ENCODE measurements at regions not wholly inside any gene's neighbourhood (a gene's known extent, or its start where the extent isn't known, plus 50 kb on each side); places are given as distances from the start of the nearest gene placed in this dataset.

DNA sequence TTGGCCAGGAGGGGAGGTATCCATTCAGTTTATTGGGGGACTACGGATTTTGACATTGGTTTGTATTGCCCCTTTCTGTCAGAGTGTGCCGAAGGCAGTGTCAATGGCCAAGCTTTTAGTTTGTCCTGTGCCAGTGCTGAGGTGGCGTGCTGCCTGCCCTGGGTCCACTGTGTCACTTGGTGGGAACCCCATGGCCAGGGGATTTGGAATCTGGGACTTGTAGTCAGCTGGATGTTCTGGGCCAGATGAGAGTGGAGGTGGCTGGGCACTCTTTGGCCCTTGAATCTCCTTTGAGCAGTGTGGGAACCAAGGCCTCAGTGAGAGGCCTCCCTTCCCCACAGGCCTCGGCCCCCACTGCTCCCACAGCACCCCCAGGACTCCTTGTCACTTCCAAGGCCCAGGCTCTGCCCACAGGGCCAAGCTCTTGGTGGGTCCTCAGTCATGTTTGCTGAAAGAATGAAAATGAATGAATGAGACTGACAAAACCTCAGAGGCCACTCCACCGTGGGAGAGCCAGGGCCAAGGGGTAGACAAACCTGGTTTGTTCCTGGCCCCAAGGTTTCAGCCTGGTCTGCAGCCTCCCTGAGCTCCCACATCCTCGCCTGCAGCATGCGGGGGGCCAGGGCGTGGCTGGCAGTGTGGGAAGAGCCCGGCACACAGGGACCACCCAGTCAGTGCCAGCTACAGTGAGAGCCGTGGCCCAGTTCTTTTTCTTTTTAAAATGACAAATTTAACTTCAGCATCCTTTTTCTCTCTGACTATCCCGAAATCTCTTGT lies 412.2 kb downstream of the MATN1 start:
- DNase-seq: no peak

DNA sequence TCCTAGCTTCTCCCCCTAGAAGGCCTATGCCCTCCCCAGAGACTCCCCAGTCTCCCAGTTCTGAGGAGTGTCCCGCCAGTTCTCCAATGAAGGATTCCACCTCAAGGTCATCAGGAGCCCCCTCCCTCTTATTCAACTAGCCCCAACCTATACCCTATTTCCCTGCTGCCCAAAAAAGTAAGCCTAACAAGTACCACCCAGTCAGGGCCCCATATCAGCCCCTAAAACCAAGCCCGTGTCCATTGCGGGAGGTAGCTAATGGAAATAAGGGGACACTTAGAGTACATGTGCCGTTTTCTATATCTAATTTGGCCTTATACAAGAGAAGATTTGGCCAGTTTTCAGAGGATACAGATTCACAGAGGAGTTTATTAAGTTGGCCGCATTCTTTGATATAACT lies 416.2 kb downstream of the MATN1 start:
- DNase-seq: no peak

DNA sequence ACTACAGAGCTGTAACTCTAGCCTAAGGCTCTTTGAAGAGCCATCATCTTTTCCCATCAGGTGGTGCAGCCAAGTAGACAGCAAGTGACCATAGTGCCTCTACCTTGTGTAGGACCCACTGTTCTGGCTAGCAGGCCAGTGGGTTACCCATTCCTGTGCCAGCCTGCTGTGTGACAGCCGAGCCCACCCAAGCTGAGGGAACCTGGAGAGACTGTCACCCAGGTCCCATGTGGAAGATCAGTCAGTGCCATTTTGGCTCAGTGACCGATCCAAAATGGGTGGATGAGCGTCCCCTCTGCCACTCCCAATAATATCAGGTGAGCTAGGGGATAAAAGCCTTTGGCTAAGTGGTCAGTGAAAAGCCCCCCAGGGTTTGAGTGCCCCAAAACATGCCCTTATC lies 417.9 kb downstream of the MATN1 start:
- no peak for DNase-seq

DNA sequence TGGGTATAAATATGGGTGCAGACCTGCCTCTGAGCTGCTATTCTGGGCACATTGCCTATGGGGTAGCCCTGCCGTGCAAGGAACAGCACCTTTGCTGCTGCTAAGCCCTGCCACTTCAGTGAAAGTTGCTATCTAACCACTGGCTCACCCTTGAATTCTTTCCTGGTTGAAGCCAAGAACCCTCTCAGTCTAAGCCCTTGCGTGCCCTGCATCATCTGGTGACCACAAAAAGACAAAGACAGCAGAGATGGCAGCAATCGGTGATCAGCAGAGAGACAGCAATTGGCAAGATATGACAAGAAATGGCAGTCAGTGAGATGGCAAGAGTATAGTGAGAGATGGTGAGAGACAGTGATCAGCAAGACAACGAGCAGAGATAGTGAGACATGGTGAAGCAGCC lies 418.3 kb downstream of the MATN1 start:
- DNase-seq: no peak

DNA sequence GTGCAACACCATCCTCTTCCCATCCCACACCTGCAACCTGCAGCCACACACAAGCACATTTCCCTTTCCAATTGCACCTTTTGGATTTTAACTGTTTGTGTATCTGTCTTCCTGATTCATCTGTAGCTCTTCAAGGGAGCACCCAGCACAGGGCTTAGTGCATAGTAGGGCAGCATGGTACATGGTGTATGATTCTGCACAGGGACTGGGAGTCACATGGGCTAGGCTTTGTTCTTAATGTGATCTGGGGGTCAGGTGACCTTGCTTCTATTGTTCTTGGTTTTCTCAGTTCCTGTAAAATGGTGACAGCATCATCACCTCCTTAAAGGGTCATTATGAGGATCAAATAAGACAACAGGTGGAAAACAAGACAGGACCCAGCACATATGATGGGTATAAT lies 419.3 kb downstream of the MATN1 start:
- DNase-seq: no peak

DNA sequence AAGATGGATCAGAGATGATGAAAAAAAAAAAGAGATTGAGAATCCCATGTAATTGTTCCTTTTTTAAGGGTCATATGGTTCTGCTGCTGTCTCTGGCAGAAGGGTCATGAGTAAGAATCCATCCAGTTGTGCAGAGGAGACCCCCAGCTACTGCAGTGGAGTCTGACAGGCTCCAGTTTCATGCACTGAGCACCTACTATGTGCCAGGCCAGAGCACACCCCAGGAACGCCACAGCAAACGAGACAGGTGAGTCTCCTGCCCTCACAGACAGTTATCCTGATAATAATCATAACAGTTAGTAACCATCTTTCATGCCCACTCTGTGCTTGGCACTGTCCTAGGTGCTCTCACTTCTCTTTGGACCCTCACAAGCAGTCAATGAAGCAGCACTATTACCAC lies 420.0 kb downstream of the MATN1 start:
- no peak for DNase-seq

DNA sequence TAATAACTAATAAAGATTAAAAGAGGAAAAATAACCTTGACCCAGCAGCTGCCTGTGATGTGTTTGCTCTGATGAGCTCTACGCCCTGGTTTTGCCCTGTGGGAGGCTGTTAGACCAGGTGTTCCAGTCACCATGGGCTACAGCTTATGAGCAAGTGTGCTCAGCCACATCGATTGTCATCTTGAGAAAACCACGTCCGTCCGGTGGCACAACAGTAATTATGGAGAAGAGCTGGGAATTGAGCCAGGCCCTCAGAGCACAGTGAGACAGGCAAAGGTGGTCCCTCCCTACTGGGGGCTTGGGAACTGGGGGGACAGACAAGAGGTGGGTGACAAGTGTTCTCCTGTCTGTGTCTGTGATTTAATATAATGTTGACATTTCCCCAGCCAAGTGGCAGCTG lies 420.5 kb downstream of the MATN1 start:
- peak; percentile 93 to 95 for DNase-seq

DNA sequence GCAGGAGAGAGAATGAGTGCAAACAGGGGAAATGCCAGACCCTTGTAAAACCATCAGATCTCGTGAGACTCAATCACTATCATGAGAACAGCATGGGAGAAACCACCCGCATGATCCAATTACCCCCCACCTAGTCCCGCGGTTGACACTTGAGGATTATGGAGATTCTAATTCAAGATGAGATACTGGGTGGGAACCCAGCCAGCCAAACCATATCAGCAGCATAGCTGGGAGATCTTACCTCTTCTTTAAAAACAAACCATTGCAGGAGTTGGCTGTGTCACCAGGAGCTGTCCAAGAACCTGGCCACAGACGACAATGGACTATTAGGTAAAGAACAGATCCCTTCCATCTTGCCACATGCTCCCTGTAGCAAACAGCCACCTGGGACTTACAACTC lies 422.7 kb downstream of the MATN1 start:
- no peak for DNase-seq

DNA sequence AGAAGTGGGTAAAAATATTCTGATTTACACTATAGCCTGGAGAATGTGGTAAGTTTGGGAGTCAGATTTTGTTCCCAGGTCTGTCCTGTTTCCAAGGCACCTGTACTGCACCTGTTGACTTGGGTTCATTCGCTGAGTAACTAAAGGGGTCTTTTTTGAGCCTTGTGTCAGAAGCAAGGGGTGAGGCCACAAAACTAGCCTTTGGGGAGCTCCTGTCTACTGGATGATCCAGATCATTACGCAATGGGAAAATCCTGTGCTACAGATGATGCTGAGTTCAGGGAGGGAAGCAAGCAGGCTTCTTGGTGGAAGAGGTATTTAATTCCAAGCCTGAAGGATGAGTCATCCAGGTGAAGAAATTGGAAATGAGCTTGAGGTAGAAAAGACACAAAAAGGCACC lies 424.0 kb downstream of the MATN1 start:
- DNase-seq: no peak

DNA sequence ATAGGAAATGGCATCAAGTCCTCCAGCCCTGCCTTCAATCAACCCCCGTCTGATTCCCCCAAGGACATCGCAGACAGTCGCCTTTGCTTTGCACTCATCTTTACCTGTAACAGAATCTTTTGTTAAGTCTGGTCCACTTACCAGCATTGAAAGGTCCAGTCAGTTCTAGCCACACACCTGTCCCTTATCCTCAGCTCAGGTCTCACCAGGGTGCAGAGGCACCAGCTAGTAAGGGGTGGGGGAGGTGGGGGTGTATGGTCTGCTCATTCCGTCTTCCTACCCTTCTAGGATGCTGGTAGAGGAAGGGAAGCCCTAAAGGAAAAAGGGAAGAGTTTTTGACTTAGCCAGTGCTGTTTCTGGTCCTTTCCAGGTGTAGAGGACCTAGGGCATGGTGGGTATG lies 427.7 kb downstream of the MATN1 start:
- no peak for DNase-seq

DNA sequence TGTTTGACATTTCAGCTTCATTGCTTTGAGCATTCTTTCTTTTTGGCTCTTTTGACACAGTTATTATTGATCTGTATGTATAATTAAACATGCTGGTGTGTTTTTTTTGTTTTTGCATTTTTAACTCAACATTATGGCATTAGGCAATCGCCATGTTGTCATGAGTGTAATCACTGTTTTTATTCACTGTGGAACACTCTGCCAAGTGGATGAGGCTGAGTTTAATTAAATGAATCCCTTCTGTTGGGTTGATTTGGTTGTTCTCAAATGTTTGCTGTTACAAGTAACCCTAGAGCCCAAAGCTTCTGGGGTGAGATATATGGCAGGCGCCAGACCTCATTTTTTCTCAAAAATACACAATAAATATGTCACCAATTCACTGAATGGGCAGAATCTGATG lies 428.1 kb downstream of the MATN1 start:
- DNase-seq: no peak

DNA sequence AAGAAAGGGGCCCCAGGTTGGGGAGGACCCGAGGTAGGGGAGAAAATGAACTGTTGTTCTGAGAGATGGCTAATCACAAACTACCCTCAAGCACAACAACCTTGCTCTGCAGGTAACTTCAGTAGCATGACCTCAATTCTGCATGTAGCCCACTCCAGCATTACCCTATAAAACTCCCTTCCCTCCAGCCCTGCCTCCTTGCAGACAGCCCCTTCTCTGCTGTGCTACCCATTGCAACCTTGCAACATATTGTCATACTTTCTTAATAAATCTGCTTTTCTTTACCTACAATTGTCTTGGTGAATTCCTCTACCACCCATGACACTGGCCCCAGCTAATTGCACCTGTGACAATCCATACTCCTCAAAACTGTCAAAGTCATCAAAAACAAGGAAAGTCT lies 428.9 kb downstream of the MATN1 start:
- DNase-seq: no peak

DNA sequence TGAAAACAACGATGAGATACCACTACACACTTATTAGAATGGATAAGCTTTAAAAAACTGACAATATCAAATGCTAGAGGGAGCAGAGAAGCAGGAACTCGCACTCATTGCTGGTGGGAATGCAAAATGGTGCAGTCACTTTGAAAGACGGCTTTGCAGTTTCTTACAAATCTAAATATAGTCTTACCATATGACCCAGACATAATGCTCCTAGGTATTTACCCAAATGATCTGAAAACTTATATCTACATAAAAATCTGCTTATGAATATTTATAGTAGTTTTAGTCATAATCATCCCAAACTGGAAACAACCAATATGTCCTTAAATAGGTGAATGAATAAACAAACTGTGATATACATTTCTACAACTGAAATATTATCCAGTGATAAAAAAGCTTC lies 430.9 kb downstream of the MATN1 start:
- DNase-seq: no peak

DNA sequence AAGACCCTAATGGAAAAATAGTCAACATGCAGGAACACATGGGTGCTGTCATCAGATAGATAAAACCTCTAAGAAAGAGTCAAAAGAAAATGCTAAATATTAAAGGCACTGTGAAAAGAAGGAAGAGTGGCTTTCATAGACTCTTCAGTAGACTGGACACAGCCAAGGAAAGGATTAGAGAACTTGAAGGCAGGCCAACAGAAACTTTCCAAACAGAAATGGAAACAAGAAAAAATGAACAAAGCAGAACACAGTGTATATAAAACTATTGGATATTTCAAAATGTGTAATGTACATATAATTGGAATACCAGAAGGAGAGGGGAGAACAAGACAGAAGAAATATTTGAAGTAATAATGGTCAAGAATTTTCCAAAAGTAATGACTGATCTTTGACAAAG lies 431.9 kb downstream of the MATN1 start:
- no peak for DNase-seq

DNA sequence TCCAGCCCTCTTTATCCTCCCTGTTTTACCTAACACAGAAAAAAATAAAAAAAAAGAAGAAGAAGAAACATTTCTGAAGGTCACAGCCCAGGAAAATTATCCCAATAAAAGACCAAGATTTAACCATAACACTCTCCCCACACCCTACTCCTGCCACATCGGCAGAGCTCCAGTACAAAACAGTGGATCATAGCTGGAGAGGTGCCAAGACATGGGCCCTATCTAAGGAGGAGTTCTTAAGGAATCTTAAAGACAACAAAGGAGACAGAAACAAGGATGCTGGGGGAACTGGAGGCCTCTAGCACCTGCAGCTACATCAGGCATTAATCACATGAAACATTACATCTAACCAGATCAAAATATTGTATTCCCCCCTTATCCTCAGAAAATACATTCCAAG lies 432.8 kb downstream of the MATN1 start:
- no peak for DNase-seq

DNA sequence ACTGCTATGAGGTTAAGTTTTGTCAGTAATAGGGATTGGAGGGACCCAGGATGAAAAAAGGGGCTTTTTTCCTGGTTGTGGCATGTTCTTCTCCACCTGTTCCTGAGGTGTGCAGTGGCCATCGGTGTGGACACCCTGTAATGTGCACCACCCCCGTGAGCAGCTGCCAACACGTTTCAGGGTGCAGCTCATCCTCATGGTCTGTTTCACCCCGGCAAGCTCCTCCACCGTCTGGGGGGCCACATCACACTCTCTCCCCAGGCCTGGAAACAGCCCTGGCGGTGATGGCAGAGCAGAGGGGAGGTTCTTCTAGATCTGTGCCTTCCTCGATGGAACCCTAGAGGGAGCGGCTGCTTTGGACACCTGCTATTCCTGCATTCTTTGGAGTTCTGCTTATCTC lies 435.4 kb downstream of the MATN1 start:
- DNase-seq: no peak

DNA sequence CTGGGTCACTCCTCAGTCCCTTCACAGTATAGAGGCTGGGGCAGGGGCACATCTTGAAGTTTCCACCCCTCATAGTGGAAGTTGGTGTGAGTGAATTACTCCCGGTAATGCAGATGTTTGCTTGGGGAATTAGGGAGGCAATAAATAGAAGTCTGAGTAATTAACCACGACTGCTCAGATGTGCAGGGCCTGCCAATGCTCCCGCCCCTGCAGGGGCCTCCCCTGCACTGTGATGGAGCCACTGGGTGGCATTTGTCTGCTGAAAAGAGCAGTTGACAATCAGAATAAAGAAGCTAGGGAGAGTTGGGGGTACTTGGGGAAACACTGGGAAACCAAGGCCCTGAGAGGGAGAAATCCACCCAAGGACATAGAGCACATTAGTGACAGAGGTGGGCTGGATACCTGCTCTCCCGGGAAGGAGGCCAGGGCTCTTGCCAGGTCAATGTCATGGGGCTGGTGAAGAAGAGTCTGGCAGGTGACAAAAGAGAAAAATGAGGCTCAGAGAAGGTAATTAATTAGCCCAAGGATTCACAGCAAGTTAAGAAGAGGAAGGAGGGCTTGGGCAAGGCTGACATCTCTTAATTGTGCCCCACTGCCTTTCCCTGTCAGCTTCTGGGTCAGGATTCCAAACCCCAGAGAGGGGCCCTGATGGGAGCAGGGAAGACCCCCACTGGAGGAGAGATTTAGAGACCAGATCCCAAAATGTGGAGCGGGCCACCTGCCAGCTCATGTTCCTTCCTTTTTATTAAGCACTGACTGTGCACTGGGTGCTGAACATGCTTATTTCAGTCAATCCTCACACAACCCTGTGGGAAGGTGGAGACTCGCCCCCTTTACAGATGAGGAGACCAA lies 436.2 kb downstream of the MATN1 start:
- no peak for DNase-seq

DNA sequence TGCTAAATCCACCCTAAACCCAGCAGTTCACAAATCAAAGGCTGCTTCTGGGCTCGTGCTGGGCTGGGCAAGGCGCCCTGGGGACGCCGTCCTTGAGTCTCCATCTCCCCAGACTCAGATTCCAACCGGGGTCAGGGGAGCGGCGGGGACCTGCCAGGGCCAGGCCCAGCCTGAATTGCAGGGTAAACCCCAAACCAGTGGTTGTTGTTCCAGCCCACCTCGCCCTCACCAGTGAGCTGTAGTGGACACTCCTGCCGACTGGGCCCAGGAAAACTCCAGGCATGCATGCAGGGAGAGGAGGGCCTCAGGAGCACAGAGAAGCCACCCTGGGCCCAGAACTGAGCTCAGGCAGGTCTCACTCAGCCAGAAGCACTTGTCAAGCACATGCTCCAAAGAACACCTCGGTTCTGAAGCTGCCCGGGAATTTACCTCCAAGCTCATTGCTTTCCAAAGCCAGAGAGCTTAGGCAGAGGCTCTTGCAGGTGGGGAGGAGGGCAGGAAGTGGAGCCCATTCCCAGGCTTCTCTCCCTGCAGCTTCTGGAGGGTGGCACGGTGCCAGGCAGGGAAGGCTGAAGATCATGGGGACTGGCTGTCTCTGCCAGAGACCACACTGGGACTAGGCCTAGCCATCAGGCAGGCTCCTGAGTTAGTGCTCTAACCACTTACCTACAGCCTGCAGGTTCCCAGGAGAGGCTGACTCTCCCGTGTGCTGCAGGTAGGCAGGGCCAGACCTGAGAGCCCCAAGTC lies 437.0 kb downstream of the MATN1 start:
- peak; percentile 64 to 75 for DNase-seq

DNA sequence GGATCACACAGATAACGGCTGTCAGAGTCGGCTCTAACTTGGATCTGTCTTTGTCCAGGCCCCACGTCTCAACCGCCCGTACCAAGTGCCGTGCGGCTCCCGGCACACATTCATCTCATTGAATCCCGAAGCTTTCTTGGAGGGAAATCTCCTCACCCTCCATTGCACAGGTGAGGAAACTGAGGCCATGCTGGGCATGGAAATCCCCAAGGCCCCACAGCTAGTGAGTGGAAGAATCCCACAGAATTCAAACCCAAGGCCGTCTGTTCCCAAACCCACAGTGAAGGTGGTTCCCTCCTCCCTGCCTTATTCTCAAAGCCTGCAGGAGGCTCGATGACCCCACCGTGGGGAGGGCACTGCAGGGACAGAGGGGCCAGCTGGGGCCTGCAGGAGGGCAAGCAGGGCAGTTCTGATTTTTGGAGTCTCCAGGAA lies 437.9 kb downstream of the MATN1 start:
- DNase-seq: no peak

DNA sequence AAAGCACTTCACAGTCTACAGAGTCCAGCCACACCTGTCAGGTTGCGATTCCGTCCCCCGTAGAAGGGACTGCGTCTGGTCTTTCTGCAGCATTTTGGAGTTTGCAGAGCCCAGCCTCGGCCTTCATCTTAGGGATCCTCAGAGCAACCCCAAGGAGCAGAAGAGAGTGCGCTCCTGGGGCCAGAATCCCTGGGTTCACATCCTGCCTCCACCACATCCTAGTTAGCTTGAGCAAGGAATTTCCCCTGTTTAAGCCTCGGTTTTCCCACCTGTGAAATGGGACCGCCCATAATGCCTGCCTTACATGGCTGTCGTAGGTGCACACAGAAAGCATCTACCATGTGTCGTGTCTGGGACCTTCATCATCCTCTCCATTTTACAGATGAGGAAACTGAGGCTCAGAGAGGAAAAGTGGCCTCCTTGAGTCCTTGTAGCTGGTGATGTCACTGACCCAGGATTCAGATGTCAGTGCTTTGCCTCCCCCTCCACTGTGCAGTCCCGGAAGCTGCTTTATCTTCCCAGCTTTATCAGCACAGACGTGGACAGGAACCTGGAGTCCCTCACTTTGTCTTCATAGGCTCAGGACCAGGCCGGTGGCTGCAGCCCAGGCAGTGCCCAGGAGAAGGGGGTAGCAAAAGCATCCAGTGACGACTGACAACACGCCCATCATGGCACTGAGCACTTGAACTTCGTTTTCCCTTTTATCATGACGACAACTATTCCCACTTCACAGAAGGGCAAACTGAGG lies 438.5 kb downstream of the MATN1 start:
- no peak for DNase-seq

DNA sequence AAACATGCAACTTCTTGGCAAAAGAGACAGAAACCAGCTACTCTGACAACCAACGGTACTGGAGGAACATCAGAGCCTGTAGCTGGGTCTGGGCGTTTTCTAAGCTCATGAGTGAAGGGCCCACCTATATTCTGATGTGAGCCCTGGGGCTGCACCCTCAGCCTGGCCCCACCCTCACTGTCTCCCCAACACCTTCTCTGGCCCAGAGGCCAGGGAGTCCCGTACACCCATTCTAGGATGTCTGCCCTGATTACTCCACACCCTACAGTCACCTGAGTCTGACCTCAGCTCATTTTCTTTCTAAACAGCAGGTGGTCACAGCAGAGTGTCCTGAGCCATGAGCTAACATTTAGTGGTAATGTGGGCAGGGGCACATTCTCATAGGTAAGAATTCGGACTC lies 439.2 kb downstream of the MATN1 start:
- peak in 1 of 2 experiments; percentile 15 for DNase-seq

DNA sequence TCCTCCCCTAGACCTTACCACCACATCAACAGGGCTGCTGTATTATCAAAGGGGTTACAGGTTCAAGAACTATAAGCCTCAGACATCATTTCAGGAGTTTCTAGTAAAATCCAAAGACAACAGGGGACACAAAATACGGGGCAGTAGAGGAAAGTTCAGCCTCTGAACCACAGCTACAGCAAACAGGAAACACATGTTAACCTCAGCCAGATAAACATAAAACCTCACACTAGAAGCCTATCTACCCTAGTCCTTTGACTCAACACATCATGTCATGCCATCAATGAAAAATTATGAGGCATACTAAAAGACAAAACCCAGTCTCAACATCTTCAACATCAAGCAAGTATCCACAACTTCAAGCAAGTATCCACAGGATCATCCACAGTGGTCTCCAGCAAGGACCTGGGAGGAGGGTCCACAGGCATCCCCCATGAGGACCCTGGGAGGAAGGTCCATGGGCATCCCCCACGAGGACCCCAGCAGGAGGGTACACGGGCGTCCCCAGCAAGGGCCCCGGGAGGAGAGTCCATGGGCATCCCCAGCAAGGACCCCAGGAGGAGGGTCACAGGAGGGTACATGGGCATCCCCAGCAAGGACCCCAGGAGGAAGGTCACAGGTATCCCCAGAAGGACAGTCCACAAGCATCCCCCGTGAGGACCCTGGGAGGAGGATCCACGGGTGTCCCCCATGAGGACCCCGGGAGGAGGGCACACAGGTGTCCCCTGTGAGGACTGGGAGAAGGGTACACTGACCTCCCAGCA lies 440.0 kb downstream of the MATN1 start:
- no peak for DNase-seq
